H1 (cell line): ENCODE measurements at regions not wholly inside any gene's neighbourhood (a gene's known extent, or its start where the extent isn't known, plus 50 kb on each side); places are given as distances from the start of the nearest gene placed in this dataset.

Experiments used
- CBX8 ChIP-seq: fragments of 300-800, 300-1000 bp; sonication (generic); IDR thresholded peaks from 2 replicates; pipeline ENCODE4 v1.7.1; 2016; ENCODE audit warnings: low read depth, low read length, borderline replicate concordance
- CHD2 ChIP-seq: IDR thresholded peaks from 2 replicates; pipeline ENCODE4 v1.6.1; 2012; ENCODE audit warnings: low read length, improper control_type of control experiment
- CTBP2 ChIP-seq: IDR thresholded peaks from 2 replicates; pipeline ENCODE4 v1.7.0; 2011; ENCODE audit warnings: borderline replicate concordance, mild to moderate bottlenecking, moderate library complexity, mixed read lengths, low read length; ENCODE audit not compliant: insufficient read depth, insufficient read length
- CTCF ChIP-seq, 3 experiments: IDR thresholded peaks; 1 replicate in 2 of 3; 2 replicates in 1 of 3; pipeline versions ENCODE4 v1.5.1 to v1.6.1; 2011; ENCODE audit warnings: low read length in 3 of 3, mild to moderate bottlenecking in 3 of 3, inconsistent platforms in 2 of 3, low read depth in 1 of 3, moderate library complexity in 1 of 3; ENCODE audit not compliant: insufficient read depth in 1 of 3; ENCODE audit errors: control extremely low read depth in 1 of 3
- EP300 ChIP-seq, 2 experiments: IDR thresholded peaks; 1 replicate in 1 of 2; 2 replicates in 1 of 2; pipeline ENCODE4 v1.6.1; 2011 to 2012; ENCODE audit warnings: low read depth in 2 of 2, low read length in 2 of 2, mild to moderate bottlenecking in 2 of 2, borderline replicate concordance in 1 of 2, inconsistent platforms in 1 of 2, moderate library complexity in 1 of 2
- SIRT6 ChIP-seq: IDR thresholded peaks from one replicate; pipeline ENCODE4 v1.7.1; 2012; ENCODE audit warnings: low read length, inconsistent platforms

GRCh38 chrX:11970578-11971359, 167.5 kb upstream of the FRMPD4 start (continued):
- no peak for TF ChIP-seq CTCF (IDR thresholded peaks at IDR 0.05; ENCODE audit: control extremely low read depth in 1 of 3, insufficient read depth in 1 of 3, low read depth in 1 of 3, low read length in 3 of 3)
- no peak for TF ChIP-seq EP300 (IDR thresholded peaks at IDR 0.05; ENCODE audit: borderline replicate concordance in 1 of 2, low read depth in 2 of 2, low read length in 2 of 2)
- no peak for TF ChIP-seq CTBP2
- TF ChIP-seq CBX8: no peak
- no peak for TF ChIP-seq CHD2
- TF ChIP-seq SIRT6: no peak
